Activated naive CD8-positive, alpha-beta T cell treated with anti-CD3 and anti-CD28 coated beads, Interleukin-2, amount 50 U/mL, for 24 hours (primary cell): ENCODE measurements at regions not wholly inside any gene's neighbourhood (a gene's known extent, or its start where the extent isn't known, plus 50 kb on each side); places are given as distances from the start of the nearest gene placed in this dataset.
"Not testable (repeated sequence)": the region's sequence is repeated elsewhere in the genome, so short reads cannot be mapped to it uniquely, and the experiment has no call there.

Experiments used
- ATAC-seq: fragments of 150-1000 bp; cut with Tn5 transposase; one replicate; pipeline ENCODE4 v1.10.0; 2021
- DNase-seq: peaks from one replicate; pipeline ENCODE4 v3.0.0; 2021
- H3K27ac Mint-ChIP-seq: one replicate; pipeline ENCODE4 v1.8.0; 2021; ENCODE audit warnings: mild to moderate bottlenecking, mixed read lengths
- H3K27me3 Mint-ChIP-seq: one replicate; pipeline ENCODE4 v1.8.0; 2021; ENCODE audit warnings: mixed read lengths
- H3K36me3 Mint-ChIP-seq: one replicate; pipeline ENCODE4 v1.8.0; 2021; ENCODE audit warnings: low read depth, mixed read lengths
- H3K4me1 Mint-ChIP-seq: one replicate; pipeline ENCODE4 v1.8.0; 2021; ENCODE audit warnings: mixed read lengths
- H3K4me3 Mint-ChIP-seq: one replicate; pipeline ENCODE4 v1.8.0; 2021; ENCODE audit warnings: mild to moderate bottlenecking, moderate library complexity, mixed read lengths
- H3K9me3 Mint-ChIP-seq: one replicate; pipeline ENCODE4 v1.8.0; 2021; ENCODE audit warnings: mixed read lengths

DNA sequence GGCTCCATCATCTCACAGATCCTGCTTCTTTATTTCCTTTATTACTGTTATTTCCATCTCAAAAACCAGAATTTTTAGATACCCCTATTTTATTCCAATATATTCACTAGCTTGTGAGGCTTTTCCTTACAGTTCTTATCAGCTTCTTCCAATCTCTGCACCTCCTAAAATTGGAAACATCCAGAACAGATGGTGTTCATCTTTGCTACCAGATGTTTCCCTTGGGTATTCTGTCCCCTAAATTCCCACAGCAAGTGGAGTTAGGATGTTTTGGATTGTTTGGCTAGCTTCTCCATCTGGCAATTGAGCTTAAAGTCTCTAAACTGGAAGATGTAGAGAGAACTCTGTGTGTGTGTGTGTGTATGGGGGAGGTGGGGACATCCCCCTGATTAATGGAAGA lies 580.4 kb downstream of the DTWD2 start:
- ATAC-seq = no peak
- no peak overlapping the region for H3K27ac Mint-ChIP-seq
- H3K9me3 Mint-ChIP-seq = peaks cover 7% of the 10 kb centered on the region
- no peaks in the 10 kb centered on the region for H3K4me1 Mint-ChIP-seq
- no peak overlapping the region for H3K4me3 Mint-ChIP-seq
- no peak for DNase-seq
- no peaks in the 10 kb centered on the region for H3K36me3 Mint-ChIP-seq
- H3K27me3 Mint-ChIP-seq = no peaks in the 10 kb centered on the region

DNA sequence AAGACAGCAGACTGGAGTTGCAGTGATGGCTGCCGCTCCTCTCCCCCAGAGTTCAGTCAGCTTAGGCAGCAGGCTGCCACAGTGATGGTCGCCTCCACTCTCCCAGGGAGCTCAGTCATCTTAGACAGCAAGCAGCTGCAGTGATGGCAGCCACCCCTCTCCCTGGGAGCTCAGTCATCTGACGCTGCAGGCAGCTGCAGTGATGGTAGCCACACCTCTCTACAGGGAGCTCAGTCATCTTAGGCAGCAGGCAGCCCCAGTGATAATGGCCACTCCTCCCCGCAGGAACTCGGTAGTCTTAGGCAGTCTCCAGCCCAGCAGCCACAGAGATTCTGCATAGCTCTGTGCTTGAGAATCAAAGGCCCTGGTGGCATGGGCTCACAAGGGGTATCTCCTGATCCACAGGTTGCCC lies 582.7 kb downstream of the DTWD2 start:
- DNase-seq (no peak), ATAC-seq (no peak)
- Mint-ChIP-seq H3K4me3 (no peak overlapping the region), H3K36me3 (no peaks in the 10 kb centered on the region), H3K27me3 (no peaks in the 10 kb centered on the region), H3K4me1 (no peaks in the 10 kb centered on the region), H3K27ac (no peak overlapping the region), H3K9me3 (peaks cover 15% of the 10 kb centered on the region)

GRCh38 chr5:118397236-118397635 lies 591.1 kb downstream of the DTWD2 start:
- Mint-ChIP-seq H3K9me3 (peaks cover 4% of the 10 kb centered on the region), H3K4me1 (no peaks in the 10 kb centered on the region), H3K27me3 (no peaks in the 10 kb centered on the region), H3K36me3 (no peaks in the 10 kb centered on the region), H3K27ac (no peak overlapping the region), H3K4me3 (no peak overlapping the region)
- ATAC-seq (no peak), DNase-seq (no peak)

DNA sequence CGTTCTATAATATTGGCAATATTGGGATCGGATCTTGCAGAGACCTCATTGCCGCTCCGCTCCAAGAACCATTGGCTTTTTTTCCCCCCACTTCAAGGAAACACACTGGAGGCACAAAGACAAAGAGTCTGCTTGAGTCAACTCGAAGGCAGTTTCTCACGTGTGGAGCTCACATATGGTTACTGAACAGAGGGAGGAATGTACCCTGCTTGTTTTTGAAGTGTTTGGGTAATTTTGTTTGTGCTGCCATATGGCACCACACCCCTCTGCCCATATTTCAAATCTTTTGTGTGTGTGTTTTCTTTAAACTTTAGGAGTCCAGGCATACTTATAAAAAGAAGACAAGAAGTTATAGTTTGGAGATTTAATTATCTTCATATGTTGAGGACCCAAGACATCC lies 595.9 kb downstream of the DTWD2 start:
- ATAC-seq = no peak
- Mint-ChIP-seq H3K9me3 (no peaks in the 10 kb centered on the region), H3K4me1 (no peaks in the 10 kb centered on the region), H3K27ac (no peak overlapping the region), H3K4me3 (no peak overlapping the region), H3K36me3 (no peaks in the 10 kb centered on the region), H3K27me3 (no peaks in the 10 kb centered on the region)
- DNase-seq = no peak

GRCh38 chr5:118382931-118383330 lies 605.4 kb downstream of the DTWD2 start:
- not testable (repeated sequence) for DNase-seq, H3K4me1 Mint-ChIP-seq, ATAC-seq, H3K9me3 Mint-ChIP-seq, H3K4me3 Mint-ChIP-seq, H3K36me3 Mint-ChIP-seq, H3K27me3 Mint-ChIP-seq, H3K27ac Mint-ChIP-seq

DNA sequence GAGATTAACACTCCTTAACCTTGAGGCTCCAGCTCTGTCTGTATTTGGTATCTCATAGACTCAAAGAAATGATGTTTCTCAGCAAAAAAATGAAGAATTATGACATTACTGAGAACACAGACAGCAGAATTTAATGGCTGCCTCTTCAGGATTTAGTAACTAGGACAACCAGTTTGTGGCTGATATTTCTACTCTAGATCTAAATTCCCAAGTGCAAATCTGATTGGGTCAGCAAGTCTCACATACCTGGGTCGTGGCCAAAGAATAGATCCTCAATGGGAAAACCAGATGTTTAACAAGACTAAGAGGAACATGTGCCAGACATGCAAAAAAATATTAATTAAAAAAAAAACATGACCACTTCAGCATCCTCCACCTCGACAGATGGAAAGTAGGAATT lies 608.9 kb downstream of the DTWD2 start:
- ATAC-seq (no peak), DNase-seq (no peak)
- Mint-ChIP-seq H3K4me1 (no peaks in the 10 kb centered on the region), H3K4me3 (no peak overlapping the region), H3K9me3 (no peaks in the 10 kb centered on the region), H3K27ac (no peak overlapping the region), H3K36me3 (no peaks in the 10 kb centered on the region), H3K27me3 (no peaks in the 10 kb centered on the region)

DNA sequence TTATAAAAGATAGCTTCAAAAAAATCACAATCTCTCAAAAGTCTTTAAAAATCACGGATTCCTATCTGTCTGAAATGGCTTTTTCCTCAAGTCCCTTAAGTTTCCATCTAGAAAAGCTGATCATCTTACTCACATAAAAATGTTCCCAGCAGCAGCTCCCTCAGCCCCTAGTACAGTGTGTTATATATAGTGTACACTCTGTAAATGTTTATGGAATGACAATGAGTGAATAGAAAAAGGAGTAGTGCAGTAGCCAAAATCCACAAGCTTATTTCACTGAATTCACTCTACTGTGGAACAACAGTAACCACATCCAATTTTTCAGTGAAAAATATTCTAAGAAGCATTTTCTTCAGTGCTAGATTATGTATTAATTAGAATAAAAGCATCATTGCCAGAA lies 609.4 kb downstream of the DTWD2 start:
- no peaks in the 10 kb centered on the region for H3K4me1 Mint-ChIP-seq
- H3K27ac Mint-ChIP-seq = no peak overlapping the region
- no peaks in the 10 kb centered on the region for H3K9me3 Mint-ChIP-seq
- ATAC-seq (no peak), DNase-seq (no peak)
- no peaks in the 10 kb centered on the region for H3K36me3 Mint-ChIP-seq
- no peaks in the 10 kb centered on the region for H3K27me3 Mint-ChIP-seq
- H3K4me3 Mint-ChIP-seq = no peak overlapping the region

- Mint-ChIP-seq H3K36me3 (no peaks in the 10 kb centered on the region), H3K9me3 (no peaks in the 10 kb centered on the region), H3K27me3 (no peaks in the 10 kb centered on the region), H3K27ac (no peak overlapping the region), H3K4me3 (no peak overlapping the region), H3K4me1 (no peaks in the 10 kb centered on the region)
- DNase-seq (no peak), ATAC-seq (no peak)
These were observed 610.9 kb downstream of the DTWD2 start for GRCh38 chr5:118377420-118377819.

GRCh38 chr5:118371973-118372831 lies 616.1 kb downstream of the DTWD2 start:
- H3K4me1 Mint-ChIP-seq = no peaks in the 10 kb centered on the region
- H3K36me3 Mint-ChIP-seq = no peaks in the 10 kb centered on the region
- H3K9me3 Mint-ChIP-seq = no peaks in the 10 kb centered on the region
- no peak overlapping the region for H3K27ac Mint-ChIP-seq
- no peak for DNase-seq
- H3K4me3 Mint-ChIP-seq = no peak overlapping the region
- H3K27me3 Mint-ChIP-seq = no peaks in the 10 kb centered on the region
- ATAC-seq = no peak

DNA sequence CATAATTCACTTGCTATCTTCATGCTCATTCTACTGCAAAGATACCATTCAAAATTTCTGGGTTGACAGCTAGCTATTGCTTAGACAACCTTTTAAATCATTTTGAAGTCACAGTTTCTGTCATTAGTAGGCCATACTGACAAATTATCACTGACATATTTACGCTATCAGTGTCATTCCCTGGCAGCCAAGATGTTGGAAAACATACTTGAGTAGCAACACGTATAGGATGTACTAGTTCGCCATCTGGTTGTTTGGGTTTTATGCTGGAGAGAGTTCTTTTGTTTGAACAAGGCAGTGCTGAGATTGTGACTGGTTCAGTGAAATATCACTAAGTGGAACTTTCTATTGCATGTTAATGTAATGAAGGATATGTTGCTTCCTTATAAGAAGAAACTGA lies 621.9 kb downstream of the DTWD2 start:
- DNase-seq (no peak), ATAC-seq (no peak)
- Mint-ChIP-seq H3K4me3 (no peak overlapping the region), H3K27me3 (no peaks in the 10 kb centered on the region), H3K27ac (no peak overlapping the region), H3K36me3 (no peaks in the 10 kb centered on the region), H3K4me1 (no peaks in the 10 kb centered on the region), H3K9me3 (peaks cover 6% of the 10 kb centered on the region)

DNA sequence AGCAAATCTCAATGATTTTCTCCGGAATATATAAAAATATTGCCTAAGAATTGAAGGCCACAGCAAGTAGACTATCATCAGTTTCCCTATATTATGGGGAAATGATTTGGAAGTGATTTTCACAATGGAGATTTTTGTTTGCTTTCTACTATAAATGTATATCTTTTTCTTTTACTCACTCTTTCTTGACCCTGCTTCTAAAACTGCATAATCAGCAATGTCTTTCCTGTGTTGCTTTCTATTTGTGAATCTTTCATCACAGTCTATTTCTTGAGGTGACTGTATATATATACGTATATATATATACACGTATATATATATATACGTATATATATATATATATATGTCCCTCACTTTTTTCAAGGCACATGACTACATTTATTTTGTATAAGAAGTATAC lies 622.6 kb downstream of the DTWD2 start:
- Mint-ChIP-seq H3K9me3 (peaks cover 6% of the 10 kb centered on the region), H3K36me3 (no peaks in the 10 kb centered on the region)

DNA sequence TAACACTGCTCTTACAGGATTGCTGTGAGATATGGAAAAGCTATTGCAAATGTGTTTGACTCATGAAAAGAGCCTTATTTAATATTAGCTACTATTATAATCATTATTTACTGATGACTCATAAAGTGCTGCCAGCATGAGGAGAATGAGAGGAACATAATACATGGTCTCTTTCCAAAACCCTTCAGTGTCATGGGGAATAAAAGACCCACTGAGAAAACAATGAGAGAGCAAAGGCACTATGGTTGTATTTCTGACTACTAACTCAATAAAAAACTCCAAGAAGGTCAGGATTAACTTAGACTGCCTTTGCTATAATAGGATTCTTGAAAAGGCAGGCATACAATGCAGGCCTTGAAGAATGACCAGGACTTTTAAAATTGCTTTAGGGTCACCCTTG lies 633.5 kb downstream of the DTWD2 start:
- DNase-seq = no peak
- no peak overlapping the region for H3K4me3 Mint-ChIP-seq
- no peaks in the 10 kb centered on the region for H3K27me3 Mint-ChIP-seq
- ATAC-seq = no peak
- H3K9me3 Mint-ChIP-seq = peaks cover 5% of the 10 kb centered on the region
- no peaks in the 10 kb centered on the region for H3K36me3 Mint-ChIP-seq
- H3K27ac Mint-ChIP-seq = no peak overlapping the region
- H3K4me1 Mint-ChIP-seq = no peaks in the 10 kb centered on the region

More for the DNA sequence above, 622.6 kb downstream of the DTWD2 start:
- Mint-ChIP-seq H3K27me3 (no peaks in the 10 kb centered on the region), H3K4me3 (no peak overlapping the region), H3K4me1 (no peaks in the 10 kb centered on the region), H3K27ac (no peak overlapping the region)
- no peak for ATAC-seq
- DNase-seq = no peak

GRCh38 chr5:118353970-118354369 lies 634.4 kb downstream of the DTWD2 start:
- DNase-seq (no peak), ATAC-seq (no peak)
- Mint-ChIP-seq H3K36me3 (no peaks in the 10 kb centered on the region), H3K4me3 (no peak overlapping the region), H3K27me3 (no peaks in the 10 kb centered on the region), H3K27ac (no peak overlapping the region), H3K4me1 (no peaks in the 10 kb centered on the region), H3K9me3 (peaks cover 5% of the 10 kb centered on the region)

- peaks cover 13% of the 10 kb centered on the region for H3K9me3 Mint-ChIP-seq
- H3K27me3 Mint-ChIP-seq = no peaks in the 10 kb centered on the region
- no peak for ATAC-seq
- H3K4me1 Mint-ChIP-seq = no peaks in the 10 kb centered on the region
- no peaks in the 10 kb centered on the region for H3K36me3 Mint-ChIP-seq
- DNase-seq = no peak
- H3K4me3 Mint-ChIP-seq = no peak overlapping the region
- H3K27ac Mint-ChIP-seq = no peak overlapping the region
These were observed 651.9 kb downstream of the DTWD2 start for GRCh38 chr5:118336468-118336867.

DNA sequence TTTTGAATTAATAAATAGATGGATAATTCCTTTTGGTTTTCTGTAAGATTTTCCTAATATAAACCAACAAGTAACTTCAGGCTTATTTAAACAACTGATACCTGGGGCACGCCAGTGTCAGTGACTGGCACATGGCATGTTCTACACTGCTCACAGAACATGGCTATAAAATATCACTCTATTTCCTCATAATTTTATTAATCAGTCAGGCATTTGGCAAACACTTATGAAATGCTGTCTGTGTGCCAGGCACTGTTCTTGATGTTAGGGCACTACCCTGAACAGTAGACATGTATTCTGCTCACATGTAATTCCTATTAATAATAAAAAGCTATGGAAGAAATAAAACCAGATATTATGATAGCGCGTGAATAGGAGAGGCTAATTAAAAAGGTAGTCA lies 661.0 kb downstream of the DTWD2 start:
- Mint-ChIP-seq H3K4me1 (no peaks in the 10 kb centered on the region), H3K27me3 (no peaks in the 10 kb centered on the region), H3K27ac (no peak overlapping the region), H3K36me3 (no peaks in the 10 kb centered on the region), H3K4me3 (no peak overlapping the region), H3K9me3 (peaks cover 9% of the 10 kb centered on the region)
- ATAC-seq (no peak), DNase-seq (no peak)
